Mucosa of gallbladder (tissue), 1 donor: ENCODE measurements at regions not wholly inside any gene's neighbourhood (a gene's known extent, or its start where the extent isn't known, plus 50 kb on each side); places are given as distances from the start of the nearest gene placed in this dataset.

Experiments
- DNase-seq: peaks from one replicate; pipeline ENCODE4 v3.0.0-alpha.2; 2020; ENCODE audit warnings: low spot score
- donor health status: DM: no; HTN: no; CAD: no.

DNA sequence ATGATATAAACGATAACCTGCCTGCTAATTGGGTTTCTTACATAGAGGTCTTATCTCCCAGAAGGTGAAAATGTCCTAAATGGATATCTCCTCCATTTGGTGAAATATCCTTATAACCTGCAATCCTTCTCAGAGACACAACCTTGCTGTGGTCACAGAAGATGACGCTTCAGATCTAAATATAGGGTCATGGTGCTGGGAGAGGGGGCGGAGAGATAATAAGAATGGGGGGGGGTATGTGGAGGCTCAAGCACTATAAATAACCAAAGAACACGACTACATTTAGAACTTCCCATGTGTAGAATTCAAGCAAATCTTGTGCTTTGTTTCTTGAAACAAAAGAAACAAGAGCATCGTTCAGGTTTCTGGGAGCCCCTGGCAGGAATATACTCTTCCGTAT, 260.6 kb upstream of the ESRRG start:
- no peak for DNase-seq

DNA sequence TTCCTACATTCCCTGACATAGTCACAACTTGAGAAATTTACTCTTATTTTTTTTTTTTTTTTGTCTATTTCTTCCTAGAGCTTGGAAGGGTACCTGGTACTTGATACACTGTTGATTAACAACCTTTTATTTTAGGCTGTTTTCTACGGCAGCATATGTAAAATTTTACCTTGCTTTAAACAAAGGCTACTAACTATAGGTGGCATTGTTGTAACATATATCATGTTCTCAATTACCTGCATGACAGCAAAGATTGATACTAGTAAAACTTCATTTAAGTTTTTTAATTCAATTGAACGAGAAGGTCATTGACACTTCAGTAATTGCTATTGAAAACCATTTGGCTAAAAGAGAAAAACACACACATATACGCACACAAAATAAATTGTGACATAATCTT, 238.3 kb upstream of the ESRRG start:
- no peak for DNase-seq

DNA sequence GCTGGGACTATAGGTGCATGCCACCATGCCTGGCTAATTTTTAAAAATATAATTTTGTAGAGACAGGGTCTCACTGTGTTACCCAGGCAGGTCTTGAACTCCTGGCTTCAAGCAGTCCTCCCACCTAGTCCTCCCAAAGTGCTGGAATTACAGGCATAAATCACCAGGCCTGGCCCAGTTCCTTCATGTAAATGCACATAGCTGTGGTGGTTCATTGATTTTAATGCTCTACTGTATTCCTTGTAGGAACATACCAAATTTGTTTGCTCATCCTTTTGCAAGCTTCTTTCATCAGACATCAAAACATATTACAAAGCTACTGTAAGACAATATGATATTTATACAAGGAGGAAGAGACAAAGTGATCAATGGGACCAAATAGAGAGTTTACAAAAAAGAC, 237.5 kb upstream of the ESRRG start:
- DNase-seq = no peak

DNA sequence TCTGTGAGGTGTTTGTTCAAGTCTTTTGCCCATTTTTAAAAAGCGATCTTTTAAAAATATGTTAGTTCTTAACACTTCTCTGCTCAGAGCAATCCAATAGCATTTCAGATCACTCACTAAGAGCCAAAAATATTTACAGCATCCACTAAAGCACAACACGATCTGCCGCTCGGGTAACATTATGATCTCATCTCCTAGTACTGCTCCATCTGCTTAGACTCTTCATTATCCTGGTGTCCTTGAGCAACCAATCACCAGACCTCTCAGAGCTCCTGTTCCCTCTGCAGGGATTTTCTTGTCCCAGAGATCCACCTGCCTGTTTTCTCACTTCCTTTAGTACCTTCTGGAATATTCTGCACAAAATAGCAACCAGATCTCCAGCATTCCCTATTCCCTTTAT, 235.3 kb upstream of the ESRRG start:
- no peak for DNase-seq

DNA sequence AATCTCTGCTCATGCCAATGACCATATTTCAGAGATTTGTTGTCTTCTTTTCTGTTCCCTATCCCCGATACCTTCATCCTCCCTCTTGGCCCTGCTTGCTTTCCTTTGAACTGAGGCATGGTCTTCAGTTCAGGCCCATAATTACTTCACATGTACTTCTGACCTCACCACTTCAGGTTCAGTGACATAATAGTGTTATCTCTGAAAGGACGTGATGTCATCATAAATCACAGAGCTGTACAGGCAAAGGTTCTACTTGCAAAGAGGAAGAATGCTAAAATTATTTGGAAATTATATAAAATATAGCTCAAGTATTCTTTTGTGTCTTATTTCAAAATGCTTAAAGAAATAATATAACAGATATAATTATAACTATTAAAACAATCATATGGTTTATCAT, 230.3 kb upstream of the ESRRG start:
- no peak for DNase-seq

DNA sequence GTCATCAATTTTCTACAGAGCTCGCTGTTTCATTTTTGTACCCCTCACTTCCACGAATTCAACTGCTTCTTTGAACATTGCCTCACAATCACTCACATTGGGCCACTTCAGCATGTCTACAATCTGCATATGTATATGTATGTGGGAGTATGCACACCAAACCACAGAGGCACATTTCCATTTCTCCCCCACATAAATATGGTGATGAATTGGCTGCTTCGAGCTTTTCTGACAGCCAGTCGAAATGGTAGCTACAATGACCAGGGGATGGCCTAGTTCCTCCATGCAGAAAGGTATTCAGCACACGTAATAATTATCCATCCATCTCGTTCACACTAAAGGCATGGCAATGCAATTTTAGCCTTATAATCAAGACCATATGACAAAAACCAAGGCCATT, 229.6 kb upstream of the ESRRG start:
- no peak for DNase-seq

DNA sequence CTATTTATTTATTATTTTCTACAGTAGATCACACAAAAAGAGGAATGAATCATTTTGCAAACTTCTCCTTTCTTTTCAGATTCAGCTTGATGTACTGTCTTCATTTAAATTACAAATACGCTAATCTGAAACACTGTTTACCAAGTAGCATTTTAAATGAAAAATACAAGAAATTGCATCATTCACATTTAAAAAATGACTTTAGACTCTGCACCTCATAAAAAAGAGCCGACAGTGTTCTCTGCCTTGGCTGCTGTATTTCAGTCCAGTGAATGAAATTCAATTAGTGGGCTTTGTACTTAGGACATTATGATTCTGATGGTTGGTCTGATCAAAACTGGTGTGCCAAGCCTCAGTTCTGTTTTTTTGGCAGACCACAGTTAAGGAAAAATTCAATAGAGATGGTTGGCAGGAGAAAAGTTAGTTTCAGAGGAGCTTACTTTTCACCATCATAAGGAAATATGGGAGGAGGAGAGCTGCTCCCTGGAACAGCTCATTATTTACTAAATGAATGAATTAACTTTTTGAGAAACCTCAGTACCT, 222.4 kb upstream of the ESRRG start:
- DNase-seq = no peak

DNA sequence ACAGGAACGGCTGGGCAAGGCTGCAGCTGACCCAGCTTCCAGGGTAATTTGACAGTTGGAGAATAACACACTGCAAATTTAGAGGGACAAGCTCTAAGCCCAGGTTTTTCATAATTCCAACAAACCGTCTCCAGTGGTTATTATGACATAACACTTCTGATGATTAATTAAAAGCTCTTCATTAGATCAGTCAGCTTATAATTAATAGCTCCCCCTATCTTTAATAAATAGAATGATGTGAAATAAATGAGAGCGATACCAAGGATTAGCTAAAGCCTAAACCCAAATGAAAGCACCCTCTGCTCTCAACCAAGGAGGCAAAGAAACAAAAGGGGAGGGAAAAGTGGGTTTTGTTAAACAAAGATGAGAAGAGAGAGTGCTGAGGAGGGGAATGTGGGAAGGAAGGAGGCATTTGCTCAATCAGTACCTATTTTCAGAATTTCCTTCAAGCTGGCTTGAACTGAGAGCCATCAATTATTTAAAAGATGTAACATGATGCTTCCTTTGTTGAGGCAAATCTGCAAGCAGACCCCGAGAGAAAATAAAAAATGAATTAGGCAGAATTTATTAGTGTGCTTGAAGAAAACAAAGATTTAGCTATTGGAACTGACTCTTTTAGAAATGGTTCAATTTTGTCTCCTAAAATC, 221.8 kb upstream of the ESRRG start:
- no peak for DNase-seq

DNA sequence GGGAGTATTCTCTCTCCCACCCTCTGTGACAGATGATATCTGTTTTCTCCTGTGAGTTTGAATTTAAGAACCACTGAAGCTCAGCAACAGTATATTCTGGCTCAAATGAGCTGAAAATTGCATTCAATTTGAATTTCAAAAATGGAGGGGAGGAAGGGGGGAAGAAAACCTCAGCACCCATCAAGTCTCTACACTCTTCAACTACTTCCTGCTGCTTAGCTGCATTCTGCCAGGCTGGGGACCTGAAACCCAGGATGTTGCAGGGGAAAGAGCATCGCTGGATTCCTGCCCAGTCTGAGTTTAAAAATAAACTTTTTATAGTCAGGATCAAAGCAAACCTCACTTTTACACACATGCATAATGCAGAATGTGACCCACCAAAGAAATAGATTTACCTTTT, 214.3 kb upstream of the ESRRG start:
- DNase-seq = no peak

DNA sequence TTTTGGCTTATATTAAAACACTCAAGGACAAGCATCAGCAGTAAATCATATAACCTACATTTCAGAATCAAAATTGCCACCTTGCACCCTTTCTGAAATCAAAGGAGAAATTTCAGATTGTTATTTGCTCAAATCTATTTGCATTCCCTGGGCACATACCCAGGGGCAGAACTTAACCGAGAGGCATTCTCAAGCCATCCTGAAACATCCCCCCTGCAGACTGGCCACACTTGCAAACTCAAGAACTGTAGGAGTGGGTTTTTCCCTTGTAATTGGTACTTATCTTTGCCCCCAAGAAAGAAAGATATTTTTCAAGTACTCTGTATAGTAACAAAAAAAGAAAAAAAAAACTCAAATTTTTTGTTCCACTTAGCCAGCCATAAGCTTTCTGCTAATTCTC, 213.6 kb upstream of the ESRRG start:
- no peak for DNase-seq

DNA sequence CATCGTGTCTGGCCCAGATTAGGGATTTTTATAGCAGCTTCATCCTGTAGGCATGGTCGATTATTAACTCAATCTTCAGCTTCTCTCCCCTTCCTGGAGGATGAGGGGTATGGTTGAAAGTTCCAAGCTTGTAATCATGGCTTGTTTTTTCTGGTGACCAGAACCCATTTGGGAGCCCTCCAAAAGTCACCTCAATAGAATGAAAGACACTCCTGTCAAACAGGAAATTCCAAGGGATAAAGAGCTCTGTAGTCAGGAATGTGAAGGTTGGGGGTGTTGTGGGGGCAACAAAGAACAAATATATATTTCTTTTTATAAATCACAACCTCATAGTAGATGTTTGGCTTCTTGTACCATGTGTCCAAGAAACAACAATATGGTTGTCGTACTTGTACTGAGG, 212.7 kb upstream of the ESRRG start:
- DNase-seq = no peak

DNA sequence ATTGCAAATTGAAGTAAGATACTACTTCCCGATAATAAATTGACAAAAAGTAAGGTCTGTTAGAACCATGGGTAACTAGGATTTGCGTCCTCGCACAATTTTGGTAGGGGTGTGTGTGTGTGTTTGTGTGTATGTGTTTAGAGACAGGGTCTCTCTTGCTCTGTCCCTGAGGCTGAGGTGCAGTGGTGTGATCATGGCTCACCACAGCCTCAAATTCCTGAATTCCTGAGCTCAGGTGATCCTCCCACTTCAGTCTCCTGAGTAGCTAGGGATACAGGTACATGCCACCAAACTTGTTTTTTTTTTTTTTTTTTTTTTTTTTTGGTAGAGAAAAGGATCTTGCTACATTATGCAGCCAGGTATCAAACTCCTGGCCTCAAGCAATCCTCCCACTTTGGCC, 209.2 kb upstream of the ESRRG start:
- DNase-seq = no peak

DNA sequence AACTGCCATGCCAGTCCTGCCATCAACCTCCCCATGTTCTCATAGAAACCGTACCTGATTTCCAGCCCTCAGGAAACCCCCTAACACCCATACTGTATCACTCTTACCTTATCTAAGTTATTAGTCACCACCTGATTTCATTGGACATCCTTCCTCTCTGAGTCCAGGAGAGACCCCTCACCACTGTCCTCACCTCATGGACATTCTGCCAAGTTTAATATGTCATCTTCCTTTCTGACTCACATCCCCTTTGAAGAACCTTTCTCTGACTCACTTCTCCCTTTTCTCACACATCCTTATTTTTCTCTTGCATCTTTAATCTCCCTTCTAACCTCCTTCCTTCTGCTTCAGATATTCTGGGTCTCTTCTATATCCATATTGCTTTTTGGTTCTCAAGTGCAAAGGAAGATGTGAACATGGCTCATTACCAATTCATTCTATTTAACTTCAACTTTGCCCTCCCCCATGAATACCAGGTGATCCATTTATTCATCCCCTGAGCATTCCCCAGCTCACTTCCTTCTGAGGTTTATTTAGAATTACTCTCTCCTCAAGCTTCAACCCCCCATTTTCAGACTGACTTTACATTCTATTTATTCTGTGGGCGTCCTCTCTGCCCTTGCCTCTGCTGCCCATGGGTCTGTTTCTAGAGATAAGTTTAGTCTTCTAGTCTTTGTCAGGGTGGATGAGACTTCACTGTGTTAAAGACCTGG, 206.8 kb upstream of the ESRRG start:
- DNase-seq = no peak

DNA sequence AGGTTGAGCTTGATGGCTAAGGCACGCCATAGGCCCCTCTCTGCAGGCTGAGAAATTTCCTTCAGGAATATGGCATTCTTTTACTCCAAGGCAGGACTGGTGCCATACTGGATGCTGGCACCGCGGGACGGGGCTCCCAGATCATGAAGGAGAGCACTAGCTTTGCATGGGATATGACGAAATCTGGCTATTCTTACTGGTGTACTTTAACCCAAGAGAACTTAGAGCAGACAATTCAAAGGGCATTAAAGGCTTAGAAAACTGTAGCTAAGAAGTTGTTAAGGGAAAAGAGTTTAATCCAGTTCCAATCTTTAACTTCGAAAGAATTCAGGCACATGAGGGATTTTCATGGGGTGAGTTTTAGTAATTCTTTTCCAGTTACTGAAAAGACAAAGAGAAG, 204.4 kb upstream of the ESRRG start:
- DNase-seq = no peak

DNA sequence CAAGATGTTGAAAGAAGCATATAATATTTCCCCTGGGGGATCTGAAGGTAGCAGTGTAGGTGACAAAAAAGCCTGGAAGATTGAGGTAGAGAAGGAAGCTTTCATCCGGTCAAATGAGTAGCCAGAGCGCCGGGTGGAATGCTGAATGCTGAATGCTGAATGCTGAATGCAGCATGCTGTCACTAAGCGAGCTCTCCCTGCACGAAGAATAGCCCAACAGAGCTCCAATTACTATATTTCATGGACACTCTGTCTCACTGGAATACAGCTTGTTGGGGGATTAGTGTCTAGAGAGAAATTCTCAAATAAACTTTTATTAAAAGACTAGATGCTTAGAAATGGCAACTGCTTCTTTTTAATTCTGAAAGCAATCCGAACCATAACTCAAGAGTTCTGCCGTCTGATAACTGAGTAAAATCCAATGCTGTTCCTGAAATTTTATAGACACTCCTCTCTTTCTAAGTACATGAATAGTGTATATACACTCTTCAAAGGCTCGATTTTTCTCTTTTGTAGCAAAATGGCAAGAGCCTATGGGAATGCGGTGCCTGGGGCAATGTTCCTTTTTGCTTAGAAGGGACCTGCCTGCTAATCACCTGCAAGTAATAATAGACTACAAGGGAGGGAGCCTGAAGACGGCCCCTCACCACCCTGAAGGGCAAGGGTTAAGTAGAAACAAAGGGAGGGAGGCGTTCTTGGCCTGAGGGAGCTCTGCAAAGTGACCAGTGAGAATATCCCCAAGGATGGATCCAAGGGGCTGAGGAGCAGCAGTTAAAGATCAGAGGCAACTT, 203.7 kb upstream of the ESRRG start:
- no peak for DNase-seq

DNA sequence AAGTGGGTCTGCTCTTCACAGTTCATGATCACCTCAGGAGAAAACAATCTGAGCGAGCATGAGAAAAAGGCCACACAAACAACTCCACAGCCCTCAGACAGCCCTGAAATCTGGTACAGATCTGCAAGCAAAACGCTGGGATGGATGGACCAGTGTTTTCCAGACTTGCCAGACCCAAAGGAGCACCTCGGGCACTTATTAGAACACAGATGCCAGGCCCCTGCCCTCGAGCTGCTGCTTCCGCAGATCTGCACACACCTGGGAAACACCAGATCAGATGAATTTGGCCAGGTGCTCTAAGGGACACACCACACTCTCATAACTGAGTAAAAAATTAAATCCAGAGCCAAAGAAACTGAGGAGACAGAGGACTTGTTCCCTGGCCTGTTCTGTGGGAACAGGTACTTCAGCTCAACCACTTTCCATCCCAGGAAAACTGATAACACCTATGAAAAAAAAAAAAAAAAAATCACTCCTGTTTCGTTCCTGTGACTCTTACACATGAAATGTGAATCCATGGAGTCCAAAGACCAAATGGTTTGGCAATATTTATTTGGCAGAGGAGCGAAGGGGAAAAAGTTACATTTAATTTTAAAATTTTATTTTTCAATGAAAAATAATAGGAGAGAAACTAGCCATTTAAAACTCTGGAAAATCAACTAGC, 202.9 kb upstream of the ESRRG start:
- no peak for DNase-seq

DNA sequence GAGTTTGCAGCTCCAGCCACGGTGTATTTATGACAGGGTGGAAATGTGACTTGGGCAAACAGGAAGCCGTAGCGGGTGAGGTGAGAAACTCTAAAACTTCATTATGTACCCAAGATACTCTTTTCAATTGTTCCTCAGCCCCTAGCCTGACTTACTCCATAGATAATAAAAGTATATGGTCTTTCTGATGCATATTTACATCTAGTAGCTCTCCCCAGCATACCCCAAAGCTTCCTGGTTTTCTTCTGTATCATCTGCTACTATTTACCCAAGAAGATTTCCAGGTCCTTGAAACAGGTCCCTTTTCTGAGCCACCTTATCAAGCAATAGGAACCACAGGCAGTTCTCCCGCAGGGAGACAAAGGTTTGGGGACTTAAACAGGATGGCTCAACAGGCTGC, 201.5 kb upstream of the ESRRG start:
- no peak for DNase-seq

DNA sequence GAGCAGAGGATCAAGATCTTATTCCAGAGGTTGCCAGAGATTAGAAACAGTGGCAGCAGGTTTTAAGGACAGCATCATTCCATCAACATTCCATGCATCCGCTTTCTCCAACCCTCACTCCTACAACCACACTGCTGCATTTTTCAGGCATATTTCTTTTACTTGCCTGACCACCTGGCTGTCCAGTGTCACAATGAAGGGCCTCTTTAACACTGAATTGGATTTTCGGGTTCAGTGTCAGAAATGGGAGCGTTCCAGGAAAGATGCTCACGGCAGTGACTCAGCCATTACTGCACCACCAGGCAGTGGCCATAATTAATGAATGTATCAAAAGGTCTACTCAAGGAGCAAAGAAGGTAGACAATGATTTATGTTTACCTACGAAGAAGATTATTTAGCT, 200.4 kb upstream of the ESRRG start:
- DNase-seq = no peak

DNA sequence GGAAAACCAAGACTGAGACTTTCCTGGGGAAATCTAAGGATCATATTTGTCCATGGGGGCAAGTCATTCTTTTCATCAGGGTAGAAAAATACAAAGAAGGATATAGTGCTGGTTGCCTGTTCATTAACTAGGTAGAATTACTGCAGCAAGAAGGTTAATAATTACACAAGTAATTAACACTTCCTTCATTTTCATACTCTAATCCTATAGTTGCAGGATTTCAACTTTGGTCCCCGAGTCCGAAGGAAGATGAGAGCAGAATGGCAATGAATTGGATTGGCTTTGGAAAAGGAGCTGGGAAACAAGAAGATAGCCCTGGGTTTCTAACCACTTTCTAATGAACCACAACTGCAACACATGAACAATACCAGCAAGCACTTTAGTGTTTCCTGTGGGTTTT, 199.2 kb upstream of the ESRRG start:
- no peak for DNase-seq

DNA sequence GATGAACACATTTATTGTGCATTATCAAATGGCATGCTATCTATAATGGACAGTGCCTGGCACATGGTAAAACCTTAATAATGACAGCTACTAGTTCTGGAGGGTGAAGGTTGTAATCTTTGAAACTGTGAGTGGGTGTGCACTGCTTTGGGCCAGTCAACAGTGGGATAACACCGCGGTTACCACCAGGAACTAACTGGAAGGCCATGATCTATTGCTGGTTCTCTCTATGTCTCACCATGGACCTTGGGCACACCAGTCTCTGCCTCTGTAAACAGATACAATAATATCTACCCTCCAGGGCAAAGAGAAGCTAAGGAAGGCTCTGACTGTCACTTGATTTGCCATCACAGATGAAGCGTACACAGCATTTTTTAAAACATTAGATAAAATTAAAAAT, 198.6 kb upstream of the ESRRG start:
- no peak for DNase-seq

DNA sequence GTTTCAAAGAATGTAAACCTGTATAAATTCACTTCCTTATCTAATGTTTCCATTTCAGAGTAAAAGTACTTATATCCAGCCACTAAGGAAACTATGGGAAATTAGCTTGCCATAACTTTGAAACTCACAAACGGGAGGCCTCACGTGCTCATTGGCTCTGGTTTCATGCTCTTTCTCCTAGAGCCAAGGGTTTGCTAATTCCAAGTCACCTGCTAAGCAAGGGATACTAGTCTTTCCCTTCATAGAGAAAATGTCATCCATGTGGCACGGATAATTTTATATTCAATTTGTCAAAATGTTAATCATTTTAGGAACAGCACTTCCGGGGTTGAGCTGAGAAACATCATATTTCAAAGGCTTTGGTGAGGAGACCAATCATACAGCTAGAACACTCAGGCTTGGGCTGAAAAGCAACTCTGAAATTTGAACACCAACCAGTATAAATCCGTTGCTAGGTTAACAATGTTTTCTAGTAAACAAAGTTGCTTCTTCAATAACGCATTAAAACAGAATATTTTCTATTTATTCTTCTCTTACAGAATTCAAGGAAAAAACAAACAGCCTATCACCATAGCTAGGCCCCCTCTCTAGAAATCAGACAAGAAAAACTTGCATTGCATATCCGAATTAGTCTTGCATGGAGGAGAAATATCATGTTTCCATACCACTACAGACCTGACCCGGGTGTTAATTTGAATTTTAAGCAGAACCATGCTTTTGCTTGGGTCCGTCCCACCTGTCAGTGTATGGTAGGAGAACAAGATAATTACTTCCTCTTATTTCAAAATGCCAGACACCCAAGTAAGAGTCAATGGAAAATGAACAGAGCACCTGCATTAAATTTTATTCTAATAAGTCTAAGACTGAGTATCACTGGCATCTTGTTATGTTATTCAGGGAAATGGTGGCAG, 196.1 kb upstream of the ESRRG start:
- DNase-seq = no peak
